ENCODE measurements at regions not wholly inside any gene's neighbourhood (a gene's known extent, or its start where the extent isn't known, plus 50 kb on each side); places are given as distances from the start of the nearest gene placed in this dataset.
"Not testable (repeated sequence)": the region's sequence is repeated elsewhere in the genome, so short reads cannot be mapped to it uniquely, and the experiment has no call there.

DNA sequence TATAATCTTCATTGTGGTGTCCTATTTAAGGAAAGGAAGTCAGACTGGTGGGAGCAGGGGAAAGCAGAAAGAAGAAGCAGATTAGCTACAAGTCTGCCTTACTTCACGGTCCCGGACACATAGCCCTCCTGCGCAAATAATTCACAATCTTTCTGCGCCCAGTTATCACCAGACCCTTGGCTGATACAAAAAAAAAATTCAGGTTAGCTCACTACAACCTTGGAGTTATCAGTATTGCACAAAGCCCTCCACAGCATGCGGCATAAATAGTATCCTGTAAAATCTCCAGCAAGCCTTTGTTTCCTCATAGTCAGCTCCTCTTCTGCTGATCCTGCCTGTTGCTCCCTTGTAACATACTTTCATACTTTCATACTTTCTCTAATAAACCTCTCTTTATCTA is 148.6 kb upstream of the FUT9 start:
- no peak for DNase-seq

DNA sequence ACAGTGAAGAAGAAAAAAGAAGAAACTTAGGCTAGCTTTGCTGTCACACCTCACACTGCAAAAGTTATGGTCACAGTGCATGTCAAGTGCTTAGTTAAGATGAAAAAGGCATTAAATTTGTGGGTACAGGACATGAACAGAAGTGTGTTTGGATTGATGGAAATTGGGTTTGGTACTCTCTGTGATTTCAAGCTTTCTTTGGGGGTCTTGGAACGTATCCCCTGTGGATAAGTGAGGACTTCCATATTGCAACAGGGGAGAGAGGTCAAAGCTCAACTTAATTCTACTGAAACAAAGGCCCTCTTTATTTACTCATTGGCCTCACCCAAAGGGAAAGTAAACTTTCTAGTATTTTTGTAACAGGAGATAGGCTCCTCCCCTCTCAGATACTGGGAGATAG is 138.3 kb upstream of the FUT9 start:
- DNase-seq: no peak

DNA sequence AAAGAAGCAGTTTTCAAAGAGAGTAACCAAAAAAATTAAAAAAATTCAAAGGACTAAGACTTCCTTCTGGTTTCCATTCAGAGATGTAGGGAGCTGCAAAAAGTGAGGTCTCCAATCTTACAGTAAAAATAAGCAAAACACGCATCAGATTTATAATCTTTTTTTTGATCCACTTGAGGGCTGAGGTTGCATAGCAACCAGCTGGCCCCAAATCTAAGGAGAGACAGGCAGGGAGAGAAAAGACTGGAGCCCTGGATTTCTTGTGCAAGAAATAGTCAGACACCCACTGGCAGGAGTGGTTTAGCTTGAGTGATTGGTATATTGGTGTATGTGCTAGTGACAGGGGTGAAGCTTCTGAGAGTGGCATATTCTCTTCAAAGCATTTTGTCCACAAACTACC is 135.9 kb upstream of the FUT9 start:
- DNase-seq: no peak

DNA sequence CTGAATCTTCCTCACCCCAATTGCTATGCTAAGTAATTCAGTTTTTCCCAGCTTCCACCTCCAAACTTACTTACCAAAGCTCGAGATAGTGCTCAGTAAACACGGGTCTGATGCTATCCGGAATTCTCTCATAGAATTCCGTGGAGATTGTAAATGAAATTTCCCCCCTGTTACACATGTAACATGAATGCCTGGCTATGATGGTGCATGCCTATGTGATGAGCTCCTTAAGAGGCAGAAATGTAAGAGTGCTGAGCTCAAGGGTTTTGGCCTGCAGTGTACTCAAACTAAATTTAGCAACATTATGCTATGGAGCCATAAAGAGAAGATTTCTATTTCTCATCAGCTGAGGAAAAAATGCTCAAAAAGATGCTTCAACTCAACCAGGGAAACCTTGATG is 133.4 kb upstream of the FUT9 start:
- DNase-seq: no peak

DNA sequence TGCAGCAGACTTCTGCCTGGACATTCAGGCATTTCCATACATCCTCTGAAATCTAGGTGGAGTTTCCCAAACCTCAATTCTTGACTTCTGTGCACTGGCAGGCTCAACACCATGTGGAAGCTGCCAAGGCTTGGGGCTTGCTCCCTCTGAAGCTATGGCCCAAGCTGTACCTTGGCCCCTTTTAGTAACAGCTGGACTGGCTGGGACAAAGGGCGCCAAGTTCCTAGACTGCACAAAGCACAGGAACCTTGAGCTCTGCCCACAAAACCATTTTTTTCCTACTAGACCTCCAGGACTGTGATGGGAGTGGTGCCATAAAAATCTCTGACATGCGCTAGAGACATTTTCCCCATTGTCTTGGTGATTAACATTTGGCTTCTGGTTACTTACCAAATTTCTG is 127.1 kb upstream of the FUT9 start:
- not testable (repeated sequence) for DNase-seq

DNA sequence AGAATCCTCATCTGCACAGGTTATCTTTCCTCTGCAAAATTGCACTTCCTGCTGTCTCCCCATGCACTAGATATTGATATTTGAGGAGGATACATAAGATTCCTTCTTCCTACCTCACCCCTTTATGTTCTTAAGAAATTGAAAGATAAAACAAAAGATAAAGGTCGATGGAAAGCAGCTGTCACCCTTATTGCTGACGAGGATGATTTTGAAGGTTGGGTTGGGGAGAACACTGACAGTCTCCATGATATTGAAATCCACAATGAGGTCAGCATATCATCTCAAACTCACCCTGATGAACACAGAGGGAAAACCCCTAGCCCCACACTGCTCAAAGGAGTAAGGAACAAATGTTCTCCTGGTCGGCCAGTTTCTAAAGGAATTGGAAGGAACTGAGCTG is 110.6 kb upstream of the FUT9 start:
- DNase-seq: no peak

DNA sequence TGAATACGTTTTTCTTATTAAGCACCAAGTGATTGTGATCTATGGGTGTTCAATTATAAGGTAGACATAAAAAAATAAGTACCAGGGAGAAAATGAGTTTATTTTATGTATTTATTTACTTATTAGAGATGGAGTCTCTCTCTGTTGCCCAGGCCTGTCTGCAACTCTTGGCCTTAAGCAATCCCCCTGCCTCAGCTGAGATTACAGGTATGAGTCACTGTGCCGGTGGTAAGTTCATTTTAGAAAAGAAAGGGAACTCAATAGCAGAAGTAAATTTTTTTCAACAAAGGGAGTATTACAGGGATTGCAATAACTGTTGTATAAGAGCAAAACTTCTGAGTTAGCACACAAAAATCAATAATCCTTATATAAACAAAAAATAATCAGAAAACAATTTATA is 98.7 kb upstream of the FUT9 start:
- peak; percentile 36 to 37 for DNase-seq

DNA sequence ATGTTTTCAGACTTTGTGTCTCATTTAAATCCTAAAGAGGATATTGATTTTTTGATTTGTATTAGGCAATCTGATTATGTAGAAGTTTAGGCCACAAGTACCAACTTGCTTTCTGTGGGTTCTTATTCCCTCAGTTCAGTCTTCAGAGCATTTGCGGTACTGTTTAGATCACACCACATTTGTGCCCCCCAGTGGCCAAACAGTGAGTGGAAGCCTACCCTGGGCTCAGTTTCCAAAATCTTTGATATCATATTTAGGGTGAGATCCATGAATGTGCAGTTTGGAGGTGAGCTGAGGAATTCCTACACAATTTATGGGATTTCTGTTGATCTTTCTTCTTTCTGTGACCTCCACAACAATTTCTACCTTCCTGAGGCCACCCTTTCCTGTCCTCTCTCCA is 92.3 kb upstream of the FUT9 start:
- DNase-seq: peak; percentile 3 to 27

DNA sequence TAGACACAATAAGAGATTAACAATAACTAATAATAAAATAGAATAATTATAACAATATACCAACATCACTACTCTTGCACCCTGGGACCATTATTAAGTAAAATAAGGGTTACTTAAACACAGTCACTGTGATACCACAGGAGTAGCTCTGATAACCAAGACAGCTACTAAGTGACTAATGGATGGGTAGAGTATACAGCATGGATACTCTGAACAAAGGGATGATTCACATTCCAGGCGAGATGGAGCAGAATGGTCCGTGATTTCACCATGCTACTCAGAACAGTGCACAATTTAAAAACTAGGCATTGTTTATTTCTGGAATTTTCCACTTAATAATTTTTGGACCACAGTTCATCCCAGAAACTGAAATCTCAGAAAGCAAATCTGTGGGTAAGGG is 80.0 kb upstream of the FUT9 start:
- no peak for DNase-seq

DNA sequence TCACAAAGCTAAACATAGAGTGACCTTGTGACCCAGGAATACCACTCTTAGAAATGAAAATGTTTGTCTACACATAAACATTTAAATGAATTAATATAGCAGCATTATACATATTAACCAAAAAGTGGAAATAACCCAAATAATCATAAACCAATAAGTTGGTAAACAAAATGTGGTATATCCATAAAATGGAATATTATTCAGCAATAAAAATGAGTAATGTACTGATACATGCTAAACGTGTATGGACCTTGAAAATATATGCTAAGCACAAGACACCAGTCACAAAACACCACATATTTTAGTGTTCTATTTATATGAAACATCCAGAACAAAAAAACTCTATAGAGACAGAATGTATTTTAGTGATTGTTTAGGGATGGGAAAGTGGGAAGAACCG is 68.9 kb upstream of the FUT9 start:
- no peak for DNase-seq

DNA sequence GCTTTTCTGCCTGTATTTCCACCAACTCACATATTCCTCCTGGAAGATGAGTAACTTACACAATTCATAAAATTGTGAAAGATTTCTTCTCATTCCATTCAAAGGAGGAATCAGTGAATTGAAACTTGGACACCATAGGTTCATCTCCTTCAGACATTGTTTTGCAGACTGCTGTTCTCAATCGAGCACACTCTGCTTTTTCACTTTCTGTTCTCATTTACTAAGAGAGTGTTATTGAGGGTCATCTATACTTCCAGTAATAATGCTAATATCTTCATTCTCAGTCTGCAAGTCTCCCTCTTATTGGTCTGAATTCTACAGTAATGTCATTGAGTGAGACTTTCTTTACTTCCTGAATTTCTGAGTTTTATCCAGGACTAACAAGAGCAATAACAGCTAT is 67.5 kb upstream of the FUT9 start:
- DNase-seq: no peak

DNA sequence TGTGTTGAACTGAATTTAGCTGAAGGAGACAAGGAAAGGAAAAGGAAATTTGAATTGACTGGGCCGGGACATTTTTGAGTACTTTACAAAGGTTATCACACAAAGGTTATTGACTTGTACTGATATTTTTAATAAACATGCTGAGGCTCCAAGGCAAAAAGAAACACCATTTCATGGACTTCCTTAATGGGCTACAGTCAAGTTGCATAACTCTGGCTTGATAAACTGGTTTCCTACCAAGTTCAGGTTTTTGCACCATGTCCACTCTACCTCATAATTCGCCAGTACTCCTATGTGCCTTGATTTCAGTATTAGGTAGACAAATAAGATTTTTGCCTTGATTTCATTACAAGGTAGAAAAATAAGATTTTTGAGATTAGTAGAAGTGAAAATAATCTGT is 65.8 kb upstream of the FUT9 start:
- no peak for DNase-seq

DNA sequence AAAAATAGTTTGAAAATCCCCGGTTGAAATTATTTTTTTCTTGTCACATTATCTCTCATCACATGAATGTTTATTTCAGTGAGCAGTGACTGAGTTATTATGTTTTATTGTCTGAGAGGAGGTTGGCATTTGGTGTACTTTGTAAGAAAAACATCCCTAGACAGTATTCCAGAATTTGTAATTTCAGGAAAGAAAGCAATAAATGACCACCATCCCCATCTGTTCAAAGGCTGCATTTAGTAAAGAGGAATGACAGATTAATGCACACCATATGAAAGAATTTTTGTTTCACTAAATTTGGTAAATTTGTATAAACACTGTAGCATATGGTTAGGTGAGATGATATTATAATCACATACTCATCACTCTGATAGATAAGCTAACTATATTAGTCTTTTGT is 57.1 kb upstream of the FUT9 start:
- no peak for DNase-seq

DNA sequence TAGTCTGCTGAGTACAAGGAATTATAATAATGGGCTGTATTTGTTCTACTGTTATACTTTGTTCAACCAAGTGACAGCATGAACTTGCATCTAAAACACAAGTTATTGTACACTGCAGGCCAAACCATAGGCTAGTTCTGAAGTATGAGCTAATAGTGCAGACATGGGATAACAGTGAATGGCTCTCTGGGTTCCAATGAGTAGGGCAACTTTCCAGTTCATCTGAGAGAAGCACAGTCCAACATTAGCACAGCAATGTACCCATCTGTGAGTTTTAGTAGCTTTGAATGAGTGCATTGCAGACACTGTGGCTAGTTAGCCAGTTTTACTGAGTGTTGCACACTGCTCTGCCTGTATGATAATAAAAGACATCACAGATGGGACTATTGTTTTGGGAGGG is 56.5 kb upstream of the FUT9 start:
- no peak for DNase-seq
